EH (cell line): ENCODE measurements at regions not wholly inside any gene's neighbourhood (a gene's known extent, or its start where the extent isn't known, plus 50 kb on each side); places are given as distances from the start of the nearest gene placed in this dataset.
"Not testable (repeated sequence)": the region's sequence is repeated elsewhere in the genome, so short reads cannot be mapped to it uniquely, and the experiment has no call there.

Experiments
- DNase-seq: peaks from one replicate; pipeline ENCODE4 v3.0.0-alpha.2; 2015; ENCODE audit warnings: low read depth

- DNase-seq = no peak
Measured at GRCh38 chr1:80181418-80181817, 1174.9 kb upstream of the ADGRL4 start.

GRCh38 chr1:80171631-80172030 lies 1165.1 kb upstream of the ADGRL4 start:
- no peak for DNase-seq

GRCh38 chr1:80170811-80171485 lies 1164.4 kb upstream of the ADGRL4 start:
- DNase-seq = no peak

- DNase-seq = no peak
Measured at GRCh38 chr1:80164150-80164549, 1157.6 kb upstream of the ADGRL4 start.

GRCh38 chr1:80163686-80164085 lies 1157.2 kb upstream of the ADGRL4 start:
- DNase-seq = no peak

- no peak for DNase-seq
Measured at GRCh38 chr1:80158771-80159170, 1152.2 kb upstream of the ADGRL4 start.

GRCh38 chr1:80158266-80158665 lies 1151.7 kb upstream of the ADGRL4 start:
- no peak for DNase-seq

- DNase-seq = no peak
Measured at GRCh38 chr1:80155371-80155770, 1148.8 kb upstream of the ADGRL4 start.

- DNase-seq = no peak
Measured at GRCh38 chr1:80154176-80154575, 1147.6 kb upstream of the ADGRL4 start.

GRCh38 chr1:80153762-80154161 lies 1147.2 kb upstream of the ADGRL4 start:
- DNase-seq = no peak

- no peak for DNase-seq
Measured at GRCh38 chr1:80143361-80143760, 1136.8 kb upstream of the ADGRL4 start.

- not testable (repeated sequence) for DNase-seq
Measured at GRCh38 chr1:80137946-80138602, 1131.5 kb upstream of the ADGRL4 start.

- no peak for DNase-seq
Measured at GRCh38 chr1:80113168-80114038, 1106.9 kb upstream of the ADGRL4 start.

- no peak for DNase-seq
Measured at GRCh38 chr1:80101159-80101558, 1094.6 kb upstream of the ADGRL4 start.

- no peak for DNase-seq
Measured at GRCh38 chr1:80099713-80100112, 1093.2 kb upstream of the ADGRL4 start.

GRCh38 chr1:80085067-80085466 lies 1078.5 kb upstream of the ADGRL4 start:
- DNase-seq = no peak

GRCh38 chr1:80083892-80084291 lies 1077.4 kb upstream of the ADGRL4 start:
- no peak for DNase-seq

GRCh38 chr1:80076469-80076868 lies 1069.9 kb upstream of the ADGRL4 start:
- DNase-seq = no peak

GRCh38 chr1:80075351-80075750 lies 1068.8 kb upstream of the ADGRL4 start:
- no peak for DNase-seq

GRCh38 chr1:80072563-80072962 lies 1066.0 kb upstream of the ADGRL4 start:
- no peak for DNase-seq

- no peak for DNase-seq
Measured at GRCh38 chr1:80066060-80066459, 1059.5 kb upstream of the ADGRL4 start.

GRCh38 chr1:80064524-80064923 lies 1058.0 kb upstream of the ADGRL4 start:
- no peak for DNase-seq

GRCh38 chr1:80059940-80060339 lies 1053.4 kb upstream of the ADGRL4 start:
- DNase-seq = no peak
